ENCODE measurements at regions not wholly inside any gene's neighbourhood (a gene's known extent, or its start where the extent isn't known, plus 50 kb on each side); places are given as distances from the start of the nearest gene placed in this dataset.

DNA sequence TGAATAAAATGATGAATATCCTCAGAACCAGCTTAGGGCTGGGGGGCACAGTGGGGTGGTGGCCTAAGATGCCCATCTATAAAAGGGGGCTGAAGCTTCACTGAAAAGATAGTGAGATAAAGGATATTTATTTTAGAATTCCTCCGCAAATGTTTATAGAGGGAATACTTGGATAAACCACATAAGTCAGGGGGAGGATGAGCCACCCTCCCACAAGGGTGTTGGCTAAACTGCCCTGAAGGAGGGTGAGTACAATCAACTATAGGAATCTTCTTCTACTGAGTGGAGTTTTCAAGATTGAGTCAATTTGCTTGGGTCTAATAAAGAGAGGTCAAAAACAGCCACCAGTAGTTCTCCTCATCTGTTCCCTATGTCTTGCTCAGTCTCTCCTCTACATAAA, 114.5 kb upstream of the TANK start:
- H3K9me3 Mint-ChIP-seq, result no peaks in the 10 kb centered on the region
- H3K36me3 Mint-ChIP-seq, result no peaks in the 10 kb centered on the region
- TF ChIP-seq, protein P1, sequence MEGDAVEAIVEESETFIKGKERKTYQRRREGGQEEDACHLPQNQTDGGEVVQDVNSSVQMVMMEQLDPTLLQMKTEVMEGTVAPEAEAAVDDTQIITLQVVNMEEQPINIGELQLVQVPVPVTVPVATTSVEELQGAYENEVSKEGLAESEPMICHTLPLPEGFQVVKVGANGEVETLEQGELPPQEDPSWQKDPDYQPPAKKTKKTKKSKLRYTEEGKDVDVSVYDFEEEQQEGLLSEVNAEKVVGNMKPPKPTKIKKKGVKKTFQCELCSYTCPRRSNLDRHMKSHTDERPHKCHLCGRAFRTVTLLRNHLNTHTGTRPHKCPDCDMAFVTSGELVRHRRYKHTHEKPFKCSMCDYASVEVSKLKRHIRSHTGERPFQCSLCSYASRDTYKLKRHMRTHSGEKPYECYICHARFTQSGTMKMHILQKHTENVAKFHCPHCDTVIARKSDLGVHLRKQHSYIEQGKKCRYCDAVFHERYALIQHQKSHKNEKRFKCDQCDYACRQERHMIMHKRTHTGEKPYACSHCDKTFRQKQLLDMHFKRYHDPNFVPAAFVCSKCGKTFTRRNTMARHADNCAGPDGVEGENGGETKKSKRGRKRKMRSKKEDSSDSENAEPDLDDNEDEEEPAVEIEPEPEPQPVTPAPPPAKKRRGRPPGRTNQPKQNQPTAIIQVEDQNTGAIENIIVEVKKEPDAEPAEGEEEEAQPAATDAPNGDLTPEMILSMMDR (IDR thresholded peaks at IDR 0.05; ENCODE audit: unreplicated experiment), result no peak
- H3K4me1 Mint-ChIP-seq, result peaks cover 7% of the 10 kb centered on the region
- no peak for DNase-seq (ENCODE audit: low spot score in 2 of 2, unreplicated experiment in 2 of 2)
- no peak overlapping the region for H3K4me3 Mint-ChIP-seq
- H3K27ac Mint-ChIP-seq, result no peak overlapping the region
- H3K27me3 Mint-ChIP-seq (ENCODE audit: low read depth), result peaks cover 1% of the 10 kb centered on the region

DNA sequence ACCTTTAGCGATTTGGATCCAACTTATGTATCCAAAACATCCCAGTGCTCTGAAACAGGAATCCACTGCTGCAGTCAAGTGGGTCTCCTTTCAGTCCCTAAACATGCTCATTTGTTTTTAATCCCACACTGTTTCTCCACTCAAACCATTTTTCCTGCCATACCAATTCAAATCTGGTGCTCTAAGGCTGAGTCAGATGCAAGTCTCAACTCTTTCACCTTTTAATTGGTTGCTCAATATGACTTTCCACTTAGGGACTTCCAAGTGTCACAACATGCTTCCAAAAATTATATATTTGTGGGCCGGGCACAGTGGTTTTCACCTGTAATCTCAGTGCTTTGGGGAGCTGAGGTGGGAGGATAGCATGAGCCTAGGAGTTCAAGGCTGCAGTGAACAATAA, 113.4 kb upstream of the TANK start:
- Mint-ChIP-seq H3K27ac (no peak overlapping the region), H3K36me3 (no peaks in the 10 kb centered on the region), H3K4me1 (peaks cover under 1% of the 10 kb centered on the region), H3K4me3 (no peak overlapping the region), H3K27me3 (ENCODE audit: low read depth) (peaks cover 5% of the 10 kb centered on the region), H3K9me3 (no peaks in the 10 kb centered on the region)
- TF ChIP-seq, protein P1 (IDR thresholded peaks at IDR 0.05; ENCODE audit: unreplicated experiment), result no peak
- DNase-seq (ENCODE audit: low spot score in 2 of 2, unreplicated experiment in 2 of 2), result no peak

DNA sequence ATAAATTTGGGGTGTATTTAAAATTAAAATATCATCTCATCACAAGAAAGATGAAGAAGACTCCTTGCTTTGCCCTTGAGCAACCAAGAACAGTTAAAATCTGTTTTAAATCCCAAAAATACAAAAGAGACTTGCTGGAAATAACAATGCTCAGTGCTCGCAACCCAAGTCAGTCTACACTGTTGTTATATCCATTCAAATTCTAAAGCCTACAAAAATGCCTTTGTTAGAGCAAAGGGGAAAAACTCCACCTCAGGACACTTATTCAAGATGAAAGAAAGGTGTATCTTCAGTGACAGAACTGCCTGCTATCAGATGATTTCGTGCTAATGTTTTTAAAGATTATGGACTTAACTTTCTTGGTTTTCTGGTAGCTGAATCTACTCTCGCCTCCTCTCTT, 111.9 kb upstream of the TANK start:
- Mint-ChIP-seq H3K27me3 (ENCODE audit: low read depth) (peaks cover 5% of the 10 kb centered on the region), H3K4me1 (no peaks in the 10 kb centered on the region), H3K36me3 (no peaks in the 10 kb centered on the region), H3K4me3 (no peak overlapping the region), H3K27ac (no peak overlapping the region), H3K9me3 (no peaks in the 10 kb centered on the region)
- no peak for DNase-seq (ENCODE audit: low spot score in 2 of 2, unreplicated experiment in 2 of 2)
- TF ChIP-seq, protein P1 (IDR thresholded peaks at IDR 0.05; ENCODE audit: unreplicated experiment), result no peak

DNA sequence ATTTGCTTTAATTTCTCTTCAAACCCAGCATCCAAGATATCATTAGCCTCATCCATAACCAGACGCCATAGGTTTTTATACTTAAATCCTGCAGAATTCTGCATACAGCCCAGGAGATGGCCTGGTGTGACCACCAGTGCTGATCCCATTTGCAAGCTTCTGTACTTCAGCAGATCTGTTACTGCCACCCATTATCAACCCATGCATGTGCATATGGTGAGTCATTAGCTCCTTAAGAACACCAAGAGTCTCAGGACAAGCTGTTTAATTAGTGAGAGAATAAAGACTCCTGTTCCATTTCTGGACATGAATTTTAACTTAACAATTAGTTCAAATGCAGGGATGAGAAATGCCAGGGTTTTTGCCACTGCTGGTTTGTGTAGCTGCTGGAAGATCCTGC, 110.7 kb upstream of the TANK start:
- TF ChIP-seq, protein P1 (IDR thresholded peaks at IDR 0.05; ENCODE audit: unreplicated experiment), result no peak
- peaks cover 5% of the 10 kb centered on the region for H3K27me3 Mint-ChIP-seq (ENCODE audit: low read depth)
- DNase-seq (ENCODE audit: low spot score in 2 of 2, unreplicated experiment in 2 of 2), result no peak
- H3K27ac Mint-ChIP-seq, result no peak overlapping the region
- H3K4me3 Mint-ChIP-seq, result no peak overlapping the region
- H3K36me3 Mint-ChIP-seq, result no peaks in the 10 kb centered on the region
- H3K9me3 Mint-ChIP-seq, result no peaks in the 10 kb centered on the region
- H3K4me1 Mint-ChIP-seq, result no peaks in the 10 kb centered on the region

DNA sequence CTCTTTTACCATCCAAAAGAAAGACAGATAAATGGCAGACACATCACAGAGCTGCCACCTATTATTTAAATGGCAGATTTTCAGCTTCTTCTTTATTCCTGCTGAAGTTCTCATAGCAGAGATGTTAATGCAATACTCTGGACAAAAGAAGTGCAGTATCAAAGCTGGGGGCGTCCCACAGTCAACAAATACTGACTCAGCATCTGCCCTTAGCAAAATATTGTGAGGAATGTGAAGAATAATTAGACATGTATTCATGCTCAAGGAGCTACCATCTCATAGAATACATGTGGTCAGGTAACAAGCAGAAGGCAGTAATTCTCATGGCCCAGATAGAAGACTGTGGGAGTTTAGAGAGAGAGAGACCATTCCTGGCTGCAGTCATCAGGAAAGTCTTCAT, 108.0 kb upstream of the TANK start:
- Mint-ChIP-seq H3K4me1 (no peaks in the 10 kb centered on the region), H3K36me3 (no peaks in the 10 kb centered on the region), H3K4me3 (no peak overlapping the region), H3K9me3 (peaks cover 11% of the 10 kb centered on the region), H3K27ac (no peak overlapping the region), H3K27me3 (ENCODE audit: low read depth) (peaks cover 5% of the 10 kb centered on the region)
- TF ChIP-seq, protein P1 (IDR thresholded peaks at IDR 0.05; ENCODE audit: unreplicated experiment), result no peak
- no peak for DNase-seq (ENCODE audit: low spot score in 2 of 2, unreplicated experiment in 2 of 2)

DNA sequence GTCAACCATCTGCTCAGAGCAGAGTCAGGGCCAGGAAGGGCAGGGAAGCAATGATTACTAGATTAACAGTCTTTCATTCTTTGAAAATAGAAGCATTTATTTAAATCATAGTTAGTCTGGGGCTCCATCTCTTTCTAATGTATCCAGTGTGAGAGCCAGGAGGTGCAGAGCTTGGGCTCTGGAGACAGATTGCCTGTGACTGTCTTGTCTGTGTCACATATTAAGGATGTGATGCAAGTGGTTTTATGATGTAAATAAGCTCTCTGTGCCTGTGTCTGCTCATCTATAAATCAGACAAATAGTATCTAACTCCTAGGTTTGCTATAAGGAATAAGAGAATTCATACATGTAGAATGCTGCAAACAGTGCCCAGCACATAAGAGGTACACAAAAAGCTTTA, 104.9 kb upstream of the TANK start:
- Mint-ChIP-seq H3K9me3 (peaks cover 14% of the 10 kb centered on the region), H3K4me3 (no peak overlapping the region), H3K36me3 (no peaks in the 10 kb centered on the region), H3K27ac (no peak overlapping the region), H3K27me3 (ENCODE audit: low read depth) (peaks cover 4% of the 10 kb centered on the region), H3K4me1 (no peaks in the 10 kb centered on the region)
- TF ChIP-seq, protein P1 (IDR thresholded peaks at IDR 0.05; ENCODE audit: unreplicated experiment), result no peak
- no peak for DNase-seq (ENCODE audit: low spot score in 2 of 2, unreplicated experiment in 2 of 2)
